OCI-LY7 (cell line): ENCODE measurements at regions not wholly inside any gene's neighbourhood (a gene's known extent, or its start where the extent isn't known, plus 50 kb on each side); places are given as distances from the start of the nearest gene placed in this dataset.

ENCODE experiments used
- BruUV-seq: library from RNA; stranded (reverse); fragments of 400-500 nt; replicated peaks from 2 replicates; lab custom pipeline; 2021; lab: Mats Ljungman, UMichigan
- CTCF ChIA-PET: fragments of 300-600 bp; sonication (Branson Sonifier 250); formaldehyde crosslinking; loops from one replicate; lab custom pipeline; 2022; ENCODE audit warnings: antibody characterized with exemption; ENCODE audit not compliant: unreplicated experiment; lab: Charles Lee
- POLR2A ChIA-PET: fragments of 300-600 bp; sonication (Branson Sonifier 250); formaldehyde crosslinking; loops from one replicate; lab custom pipeline; 2022; ENCODE audit warnings: antibody characterized with exemption; lab: Charles Lee
- DNase-seq: peaks from one replicate; pipeline ENCODE4 v3.0.0-alpha.2; 2015; ENCODE audit warnings: low spot score
- H2AFZ ChIP-seq: fragments of 200-600 bp; sonication (generic), shearing (Covaris generic); 2 replicates; pipeline ENCODE4 v1.6.1; 2014; ENCODE audit warnings: mild to moderate bottlenecking, antibody characterized with exemption, low read length, moderate library complexity
- H3K27ac ChIP-seq: fragments of 200-600 bp; sonication (generic); 2 replicates; pipeline ENCODE4 v1.5.1; 2014; ENCODE audit warnings: mixed run types, low read depth, mild to moderate bottlenecking, moderate library complexity, low read length, inconsistent platforms; ENCODE audit not compliant: poor library complexity, severe bottlenecking
- H3K36me3 ChIP-seq: fragments of 200-600 bp; sonication (generic); 2 replicates; pipeline ENCODE4 v1.6.1; 2014; ENCODE audit warnings: mild to moderate bottlenecking, antibody characterized with exemption, low read length, moderate library complexity, mixed read lengths; ENCODE audit not compliant: insufficient read depth
- H3K4me1 ChIP-seq: fragments of 200-600 bp; sonication (generic); 2 replicates; pipeline ENCODE4 v1.5.1; 2014; ENCODE audit warnings: mild to moderate bottlenecking, low read length; ENCODE audit not compliant: insufficient read depth, poor library complexity, severe bottlenecking
- H3K4me2 ChIP-seq: fragments of 200-600 bp; sonication (generic); 2 replicates; pipeline ENCODE4 v1.6.1; 2014; ENCODE audit warnings: mild to moderate bottlenecking, low read length
- H3K4me3 ChIP-seq: fragments of 200-600 bp; sonication (generic); 2 replicates; pipeline ENCODE4 v1.5.1; 2014; ENCODE audit warnings: mild to moderate bottlenecking, low read depth, low read length; ENCODE audit not compliant: poor library complexity, severe bottlenecking
- H3K79me2 ChIP-seq: fragments of 200-600 bp; sonication (generic); 2 replicates; pipeline ENCODE4 v1.6.1; 2016; ENCODE audit warnings: low read depth, mild to moderate bottlenecking, low read length, moderate library complexity, mixed read lengths; ENCODE audit not compliant: insufficient read depth
- H3K9me2 ChIP-seq: fragments of 200-600 bp; sonication (generic); 2 replicates; pipeline ENCODE4 v1.6.1; 2016; ENCODE audit warnings: mild to moderate bottlenecking, low read length, mixed read lengths; ENCODE audit not compliant: insufficient read depth
- H3K9me3 ChIP-seq: fragments of 200-600 bp; sonication (generic); 2 replicates; pipeline ENCODE4 v1.6.1; 2014; ENCODE audit warnings: mild to moderate bottlenecking, mixed run types, low read length, mixed read lengths
- H4K20me1 ChIP-seq: fragments of 200-600 bp; sonication (generic); 2 replicates; pipeline ENCODE4 v1.6.1; 2014; ENCODE audit warnings: mild to moderate bottlenecking, antibody characterized with exemption, low read length, moderate library complexity, mixed read lengths; ENCODE audit not compliant: insufficient read depth
- EZH2phosphoT487 ChIP-seq: fragments of 200-600 bp; sonication (generic); IDR thresholded peaks from 2 replicates; pipeline ENCODE4 v1.6.1; 2018; ENCODE audit warnings: low read depth, borderline replicate concordance, mild to moderate bottlenecking, mixed run types, antibody characterized with exemption, low read length, moderate library complexity, mixed read lengths
- intact Hi-C: fragments of 100-400 bp; cut with micrococcal nuclease; formaldehyde crosslinking; loops from one replicate; pipeline ENCODE4 v1.10.0; 2022; ENCODE audit not compliant: unreplicated experiment
- TF ChIP-seq, protein P1 (sequence below): fragments of 200-600 bp; sonication (generic); conservative IDR thresholded peaks from 2 replicates; pipeline ENCODE4 v1.5.1; 2014; ENCODE audit warnings: mild to moderate bottlenecking, antibody characterized with exemption, low read length, moderate library complexity, mixed read lengths

DNA sequence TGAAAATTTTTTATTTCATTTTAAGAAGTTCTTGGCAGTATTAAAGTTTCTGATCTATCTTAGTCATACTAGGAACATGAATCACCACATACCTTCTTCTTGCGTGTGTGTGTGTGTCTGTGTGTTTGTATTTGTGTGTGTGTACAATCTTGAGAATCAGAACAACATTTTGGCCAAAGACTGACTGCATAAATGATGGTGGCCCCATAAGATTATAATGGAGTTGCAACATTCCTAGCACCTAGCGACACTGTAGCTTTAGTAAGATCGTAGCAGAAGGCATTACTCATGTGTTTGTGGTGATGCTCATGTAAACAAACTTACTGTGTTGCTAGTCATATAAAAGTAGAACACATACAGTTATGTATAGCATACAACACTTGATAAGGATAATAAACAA, 205.4 kb downstream of the FAM76B start:
- H3K4me2 ChIP-seq: no peak overlapping the region
- no peaks in the 10 kb centered on the region for H3K9me3 ChIP-seq
- intact Hi-C loops: no loop called here
- DNase-seq: no peak
- no peaks in the 10 kb centered on the region for H3K9me2 ChIP-seq
- H3K79me2 ChIP-seq: no peaks in the 10 kb centered on the region
- no peak overlapping the region for H3K4me3 ChIP-seq
- H3K27ac ChIP-seq: no peak overlapping the region
- H3K4me1 ChIP-seq: no peaks in the 10 kb centered on the region
- POLR2A ChIA-PET: interaction anchor here (0.7 kb wide), 2 partner anchors 1173 to 1243 kb away, joined by 3 to 8 read pairs; no protein-coding TSS in a partner anchor
- TF ChIP-seq, protein P1, sequence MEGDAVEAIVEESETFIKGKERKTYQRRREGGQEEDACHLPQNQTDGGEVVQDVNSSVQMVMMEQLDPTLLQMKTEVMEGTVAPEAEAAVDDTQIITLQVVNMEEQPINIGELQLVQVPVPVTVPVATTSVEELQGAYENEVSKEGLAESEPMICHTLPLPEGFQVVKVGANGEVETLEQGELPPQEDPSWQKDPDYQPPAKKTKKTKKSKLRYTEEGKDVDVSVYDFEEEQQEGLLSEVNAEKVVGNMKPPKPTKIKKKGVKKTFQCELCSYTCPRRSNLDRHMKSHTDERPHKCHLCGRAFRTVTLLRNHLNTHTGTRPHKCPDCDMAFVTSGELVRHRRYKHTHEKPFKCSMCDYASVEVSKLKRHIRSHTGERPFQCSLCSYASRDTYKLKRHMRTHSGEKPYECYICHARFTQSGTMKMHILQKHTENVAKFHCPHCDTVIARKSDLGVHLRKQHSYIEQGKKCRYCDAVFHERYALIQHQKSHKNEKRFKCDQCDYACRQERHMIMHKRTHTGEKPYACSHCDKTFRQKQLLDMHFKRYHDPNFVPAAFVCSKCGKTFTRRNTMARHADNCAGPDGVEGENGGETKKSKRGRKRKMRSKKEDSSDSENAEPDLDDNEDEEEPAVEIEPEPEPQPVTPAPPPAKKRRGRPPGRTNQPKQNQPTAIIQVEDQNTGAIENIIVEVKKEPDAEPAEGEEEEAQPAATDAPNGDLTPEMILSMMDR: no peak
- TF ChIP-seq EZH2phosphoT487: no peak
- H4K20me1 ChIP-seq: no peaks in the 10 kb centered on the region
- CTCF ChIA-PET: no interaction called here
- no TSS peak for BruUV-seq
- H3K36me3 ChIP-seq: no peaks in the 10 kb centered on the region
- no peak overlapping the region for H2AFZ ChIP-seq

DNA sequence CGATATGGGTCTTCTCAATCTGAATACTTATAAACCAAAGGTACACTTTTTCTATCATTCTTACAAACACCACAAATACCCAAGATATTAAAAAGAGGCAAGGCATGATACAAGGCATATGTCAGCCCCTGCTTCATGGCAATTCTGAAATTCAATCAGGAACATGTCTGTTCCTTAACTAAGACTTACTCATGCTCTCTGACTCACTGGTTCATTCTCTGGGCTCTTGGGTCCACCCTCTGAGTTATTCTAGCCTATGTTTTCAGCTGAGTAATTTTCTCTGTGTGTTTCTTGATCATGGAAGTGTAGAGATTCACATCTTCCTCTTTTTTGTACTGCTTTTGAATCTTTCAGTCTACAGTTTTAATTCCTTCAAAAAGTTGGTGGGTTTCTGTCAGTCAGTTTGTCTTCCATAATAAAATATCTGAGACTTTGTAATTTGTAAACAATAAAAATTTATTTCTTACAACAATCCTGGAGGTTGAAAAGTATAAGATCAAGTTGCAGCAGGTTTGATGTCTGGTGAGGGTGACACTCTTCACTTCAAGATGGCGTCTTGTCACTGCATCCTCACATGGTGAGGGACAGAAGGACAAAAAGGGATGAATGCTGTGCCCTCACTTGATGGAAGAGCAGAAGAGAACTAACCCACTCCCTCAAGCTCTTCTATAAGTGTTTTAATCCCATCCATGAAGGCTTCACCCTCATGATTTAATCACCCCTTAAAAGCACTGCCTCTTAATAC, 211.7 kb downstream of the FAM76B start:
- no peak for DNase-seq
- Histone ChIP-seq H4K20me1 (no peaks in the 10 kb centered on the region), H3K27ac (no peak overlapping the region), H3K79me2 (no peaks in the 10 kb centered on the region), H3K4me3 (no peak overlapping the region), H3K36me3 (no peaks in the 10 kb centered on the region), H3K9me2 (no peaks in the 10 kb centered on the region), H3K9me3 (no peaks in the 10 kb centered on the region), H2AFZ (no peak overlapping the region), H3K4me2 (no peak overlapping the region), H3K4me1 (no peaks in the 10 kb centered on the region)
- CTCF ChIA-PET: no interaction called here
- POLR2A ChIA-PET: interaction anchor here (0.8 to 1.1 kb wide), 2 partner anchors 11 to 14 kb away, joined by 3 read pairs; no protein-coding TSS in a partner anchor
- no peak for TF ChIP-seq EZH2phosphoT487
- TF ChIP-seq, protein P1: no peak
- intact Hi-C loops: no loop called here
- no TSS peak for BruUV-seq

DNA sequence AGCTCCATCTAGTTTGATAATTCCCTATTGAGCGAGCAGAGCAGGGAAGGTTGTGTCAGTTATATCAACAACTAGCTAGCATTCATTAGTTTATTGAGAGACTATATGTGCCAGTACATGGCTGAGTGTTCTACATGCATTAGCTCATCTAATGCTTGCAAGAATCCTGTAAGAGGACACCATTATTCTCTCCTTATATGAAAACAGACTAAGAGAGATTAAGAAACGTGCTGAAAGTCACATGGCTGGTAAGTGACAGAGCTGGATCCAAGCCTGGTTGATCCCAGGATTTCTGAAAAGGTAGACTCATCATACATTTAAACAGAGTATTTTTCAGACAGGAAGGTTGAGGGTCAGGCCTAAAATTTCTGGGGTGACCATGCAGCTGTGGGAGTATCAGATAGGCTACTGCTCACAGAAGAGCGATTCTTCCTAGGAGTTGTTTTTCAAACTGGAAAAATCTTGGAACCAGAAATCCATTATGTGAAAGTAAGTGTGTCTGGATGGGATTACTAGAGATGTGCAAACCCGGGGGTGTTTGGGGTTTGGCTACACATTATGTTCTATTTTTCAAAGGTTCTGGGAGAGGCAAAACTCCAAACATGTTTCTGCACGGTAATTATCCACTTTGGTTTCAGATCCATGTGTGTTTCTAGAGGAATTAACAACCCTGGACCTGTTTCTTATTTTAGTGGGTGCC, 213.3 kb downstream of the FAM76B start:
- H3K4me1 ChIP-seq: no peaks in the 10 kb centered on the region
- no peaks in the 10 kb centered on the region for H3K9me2 ChIP-seq
- H3K4me2 ChIP-seq: no peak overlapping the region
- TF ChIP-seq, protein P1: no peak
- no peak for TF ChIP-seq EZH2phosphoT487
- H3K4me3 ChIP-seq: no peak overlapping the region
- H3K79me2 ChIP-seq: no peaks in the 10 kb centered on the region
- H3K36me3 ChIP-seq: no peaks in the 10 kb centered on the region
- no peaks in the 10 kb centered on the region for H3K9me3 ChIP-seq
- ChIA-PET CTCF (no interaction called here), POLR2A (interaction anchor here (0.6 kb wide), 1 partner anchor 79 kb away, joined by 3 read pairs; no protein-coding TSS in a partner anchor)
- no peak for DNase-seq
- no peak overlapping the region for H3K27ac ChIP-seq
- no peak overlapping the region for H2AFZ ChIP-seq
- intact Hi-C loops: no loop called here
- no TSS peak for BruUV-seq
- no peaks in the 10 kb centered on the region for H4K20me1 ChIP-seq
